ENCODE measurements at regions not wholly inside any gene's neighbourhood (a gene's known extent, or its start where the extent isn't known, plus 50 kb on each side); places are given as distances from the start of the nearest gene placed in this dataset.

- no peak overlapping the region for H2AFZ ChIP-seq (ENCODE audit: low read depth, low read length, severe bottlenecking)
- H3F3A ChIP-seq (ENCODE audit: insufficient read depth) = no peaks in the 10 kb centered on the region
- H3K9ac ChIP-seq (ENCODE audit: low read length) = no peak overlapping the region
- H3K79me2 ChIP-seq (ENCODE audit: insufficient read depth, low read length) = no peaks in the 10 kb centered on the region
- H4K20me1 ChIP-seq (ENCODE audit: low read depth, low read length) = no peaks in the 10 kb centered on the region
- no peaks in the 10 kb centered on the region for H3K36me3 ChIP-seq (ENCODE audit: low read length)
- no peak overlapping the region for H3K27ac ChIP-seq (ENCODE audit: low read depth, low read length)
- H3K9me3 ChIP-seq (ENCODE audit: insufficient read depth, low read length) = no peaks in the 10 kb centered on the region
- H3K27me3 ChIP-seq (ENCODE audit: low read length) = no peaks in the 10 kb centered on the region
- H3K9me2 ChIP-seq (replicated peaks; ENCODE audit: insufficient read depth, low read length) = no peaks in the 10 kb centered on the region
- H3K4me3 ChIP-seq (ENCODE audit: insufficient read depth, low read length, poor library complexity, severe bottlenecking) = no peak overlapping the region
- TF ChIP-seq EZH2phosphoT487 (conservative IDR thresholded peaks at IDR 0.05; ENCODE audit: low read length) = no peak
- TF ChIP-seq CTCF (IDR thresholded peaks at IDR 0.05; ENCODE audit: insufficient read depth, low read length, poor library complexity, severe bottlenecking) = no peak
- no peak overlapping the region for H3K4me2 ChIP-seq (ENCODE audit: low read depth, low read length, poor library complexity, severe bottlenecking)
Measured at GRCh38 chr2:16155366-16155765, 215.0 kb downstream of the MYCN start.

GRCh38 chr2:16154501-16155280, 214.3 kb downstream of the MYCN start:
- Histone ChIP-seq H3K9me2 (replicated peaks; ENCODE audit: insufficient read depth, low read length) (no peaks in the 10 kb centered on the region), H3K36me3 (ENCODE audit: low read length) (no peaks in the 10 kb centered on the region), H3K79me2 (ENCODE audit: insufficient read depth, low read length) (no peaks in the 10 kb centered on the region), H3K9me3 (ENCODE audit: insufficient read depth, low read length) (no peaks in the 10 kb centered on the region), H3K4me3 (ENCODE audit: insufficient read depth, low read length, poor library complexity, severe bottlenecking) (no peak overlapping the region), H3K4me2 (ENCODE audit: low read depth, low read length, poor library complexity, severe bottlenecking) (no peak overlapping the region), H3K27me3 (ENCODE audit: low read length) (no peaks in the 10 kb centered on the region), H3K27ac (ENCODE audit: low read depth, low read length) (no peak overlapping the region), H3F3A (ENCODE audit: insufficient read depth) (no peaks in the 10 kb centered on the region), H3K9ac (ENCODE audit: low read length) (no peak overlapping the region), H2AFZ (ENCODE audit: low read depth, low read length, severe bottlenecking) (no peak overlapping the region), H4K20me1 (ENCODE audit: low read depth, low read length) (no peaks in the 10 kb centered on the region)
- no peak for TF ChIP-seq CTCF (IDR thresholded peaks at IDR 0.05; ENCODE audit: insufficient read depth, low read length, poor library complexity, severe bottlenecking)
- no peak for TF ChIP-seq EZH2phosphoT487 (conservative IDR thresholded peaks at IDR 0.05; ENCODE audit: low read length)

GRCh38 chr2:16154061-16154460, 213.7 kb downstream of the MYCN start:
- H3K27ac ChIP-seq (ENCODE audit: low read depth, low read length) = no peak overlapping the region
- no peaks in the 10 kb centered on the region for H3K9me3 ChIP-seq (ENCODE audit: insufficient read depth, low read length)
- H4K20me1 ChIP-seq (ENCODE audit: low read depth, low read length) = no peaks in the 10 kb centered on the region
- H3K4me3 ChIP-seq (ENCODE audit: insufficient read depth, low read length, poor library complexity, severe bottlenecking) = no peak overlapping the region
- no peaks in the 10 kb centered on the region for H3K79me2 ChIP-seq (ENCODE audit: insufficient read depth, low read length)
- TF ChIP-seq EZH2phosphoT487 (conservative IDR thresholded peaks at IDR 0.05; ENCODE audit: low read length) (no peak), CTCF (IDR thresholded peaks at IDR 0.05; ENCODE audit: insufficient read depth, low read length, poor library complexity, severe bottlenecking) (no peak)
- no peak overlapping the region for H2AFZ ChIP-seq (ENCODE audit: low read depth, low read length, severe bottlenecking)
- no peaks in the 10 kb centered on the region for H3K36me3 ChIP-seq (ENCODE audit: low read length)
- H3K27me3 ChIP-seq (ENCODE audit: low read length) = no peaks in the 10 kb centered on the region
- H3K9me2 ChIP-seq (replicated peaks; ENCODE audit: insufficient read depth, low read length) = no peaks in the 10 kb centered on the region
- H3K4me2 ChIP-seq (ENCODE audit: low read depth, low read length, poor library complexity, severe bottlenecking) = no peak overlapping the region
- no peak overlapping the region for H3K9ac ChIP-seq (ENCODE audit: low read length)
- no peaks in the 10 kb centered on the region for H3F3A ChIP-seq (ENCODE audit: insufficient read depth)
